NT2/D1 (cell line): ENCODE measurements at regions not wholly inside any gene's neighbourhood (a gene's known extent, or its start where the extent isn't known, plus 50 kb on each side); places are given as distances from the start of the nearest gene placed in this dataset.

Experiments
- DNase-seq: peaks from one replicate; pipeline ENCODE4 v3.0.0-alpha.2; 2011; ENCODE audit warnings: low read depth, low spot score
- H3K27me3 ChIP-seq: 2 replicates; pipeline ENCODE4 v1.6.0; 2011; ENCODE audit warnings: mild to moderate bottlenecking; ENCODE audit not compliant: insufficient read length, insufficient read depth
- H3K36me3 ChIP-seq: 2 replicates; pipeline ENCODE4 v1.6.1; 2011; ENCODE audit warnings: mild to moderate bottlenecking, low read length, mixed read lengths; ENCODE audit not compliant: insufficient read depth, insufficient read length
- H3K4me1 ChIP-seq: 2 replicates; pipeline ENCODE4 v1.5.1; 2011; ENCODE audit not compliant: insufficient read depth, insufficient read length
- H3K4me3 ChIP-seq: 2 replicates; pipeline ENCODE4 v1.5.1; 2011; ENCODE audit warnings: low read depth; ENCODE audit not compliant: insufficient read length
- H3K9ac ChIP-seq: 2 replicates; pipeline ENCODE4 v1.6.0; 2011; ENCODE audit warnings: low read depth; ENCODE audit not compliant: insufficient read length
- H3K9me3 ChIP-seq: 2 replicates; pipeline ENCODE4 v1.5.1; 2011; ENCODE audit warnings: mild to moderate bottlenecking, low read length; ENCODE audit not compliant: insufficient read depth
- SUZ12 ChIP-seq: IDR thresholded peaks from 2 replicates; pipeline ENCODE4 v1.6.1; 2011; ENCODE audit not compliant: insufficient read length, insufficient read depth; ENCODE audit errors: extremely low read depth
- YY1 ChIP-seq: IDR thresholded peaks from 2 replicates; pipeline ENCODE4 v1.6.1; 2011; ENCODE audit not compliant: insufficient read length, insufficient read depth
- ZNF274 ChIP-seq: IDR thresholded peaks from 2 replicates; pipeline ENCODE4 v1.6.1; 2011; ENCODE audit warnings: mild to moderate bottlenecking, low read depth, low read length

- H3K9me3 ChIP-seq: no peaks in the 10 kb centered on the region
- no peak for TF ChIP-seq SUZ12
- no peak overlapping the region for H3K9ac ChIP-seq
- no peak overlapping the region for H3K4me3 ChIP-seq
- H3K4me1 ChIP-seq: no peaks in the 10 kb centered on the region
- H3K27me3 ChIP-seq: no peaks in the 10 kb centered on the region
- DNase-seq: no peak
- no peaks in the 10 kb centered on the region for H3K36me3 ChIP-seq
Observed at GRCh38 chr2:190119923-190120590, 57.5 kb upstream of the MSTN start.

GRCh38 chr2:190119257-190119656, 56.7 kb upstream of the MSTN start:
- H3K4me3 ChIP-seq: no peak overlapping the region
- DNase-seq: no peak
- TF ChIP-seq YY1 (no peak), ZNF274 (no peak), SUZ12 (no peak)

DNA sequence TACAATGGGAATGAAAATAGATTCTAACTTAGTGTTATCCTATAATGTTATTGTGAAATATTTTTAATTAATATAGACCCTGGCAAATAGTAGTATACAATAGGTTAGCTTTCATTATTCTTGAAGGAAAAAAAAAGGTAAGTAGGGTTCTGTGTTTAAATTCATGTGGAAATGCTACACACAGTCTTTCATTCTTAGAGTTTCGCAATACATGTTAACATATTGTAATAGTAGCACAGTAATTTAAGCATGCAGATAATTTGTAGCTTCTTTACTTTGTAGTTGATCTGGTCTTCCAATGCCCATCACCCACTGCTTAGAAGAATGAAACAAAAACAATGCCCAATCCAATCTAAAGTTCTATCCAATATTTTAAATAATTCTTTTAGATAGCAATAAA, 54.8 kb upstream of the MSTN start:
- TF ChIP-seq ZNF274 (no peak), SUZ12 (no peak), YY1 (no peak)
- H3K9me3 ChIP-seq: no peaks in the 10 kb centered on the region
- H3K36me3 ChIP-seq: no peaks in the 10 kb centered on the region
- DNase-seq: no peak
- no peak overlapping the region for H3K9ac ChIP-seq
- no peak overlapping the region for H3K4me3 ChIP-seq
- no peaks in the 10 kb centered on the region for H3K27me3 ChIP-seq
- no peaks in the 10 kb centered on the region for H3K4me1 ChIP-seq

More at GRCh38 chr2:190119257-190119656, 56.7 kb upstream of the MSTN start:
- no peaks in the 10 kb centered on the region for H3K27me3 ChIP-seq
- no peaks in the 10 kb centered on the region for H3K36me3 ChIP-seq
- no peaks in the 10 kb centered on the region for H3K4me1 ChIP-seq
- H3K9ac ChIP-seq: no peak overlapping the region
- no peaks in the 10 kb centered on the region for H3K9me3 ChIP-seq

GRCh38 chr2:190113000-190113399, 50.5 kb upstream of the MSTN start:
- H3K4me3 ChIP-seq: no peak overlapping the region
- H3K9me3 ChIP-seq: no peaks in the 10 kb centered on the region
- no peak overlapping the region for H3K9ac ChIP-seq
- H3K27me3 ChIP-seq: no peaks in the 10 kb centered on the region
- no peaks in the 10 kb centered on the region for H3K36me3 ChIP-seq
- no peaks in the 10 kb centered on the region for H3K4me1 ChIP-seq
- DNase-seq: no peak
- TF ChIP-seq SUZ12: no peak
- TF ChIP-seq ZNF274: no peak
- TF ChIP-seq YY1: no peak
